Forelimb muscle (tissue), 1 donor: ENCODE measurements at regions not wholly inside any gene's neighbourhood (a gene's known extent, or its start where the extent isn't known, plus 50 kb on each side); places are given as distances from the start of the nearest gene placed in this dataset.

ENCODE experiments used
- DNase-seq: peaks from one replicate; pipeline ENCODE4 v3.0.0-alpha.2; 2013; ENCODE audit warnings: low read depth

GRCh38 chr12:74985293-74985985 is 224.2 kb downstream of the KCNC2 start:
- DNase-seq = no peak

GRCh38 chr12:74985986-74986319 is 223.7 kb downstream of the KCNC2 start:
- DNase-seq = no peak

- DNase-seq = no peak
These were observed 221.5 kb downstream of the KCNC2 start for GRCh38 chr12:74988156-74988555.
